Thyroid gland (tissue), 4 donors: ENCODE measurements at regions not wholly inside any gene's neighbourhood (a gene's known extent, or its start where the extent isn't known, plus 50 kb on each side); places are given as distances from the start of the nearest gene placed in this dataset.

ENCODE experiments used
- CTCF ChIP-seq, 6 experiments: fragments of 200-600 bp in 3 of 6; fragments of 450-650 bp in 3 of 6; sonication (generic) in 3 of 6; IDR thresholded peaks; one replicate each; pipeline ENCODE4 v1.5.1; 2016 to 2019; ENCODE audit warnings: antibody characterized with exemption in 6 of 6, mild to moderate bottlenecking in 2 of 6, inconsistent platforms in 1 of 6, moderate library complexity in 1 of 6
- POLR2A ChIP-seq, 2 donors: fragments of 450-650 bp; IDR thresholded peaks; one replicate each; pipeline ENCODE4 v1.6.1; 2017; ENCODE audit warnings: antibody characterized with exemption in 2 of 2, mild to moderate bottlenecking in 2 of 2, moderate library complexity in 1 of 2

- TF ChIP-seq CTCF (IDR thresholded peaks at IDR 0.05) (peak in 1 of 6 experiments; percentile 4), POLR2A (IDR thresholded peaks at IDR 0.05) (no peak)
Observed at GRCh38 chr6:109269953-109270517, 112.2 kb downstream of the CD164 start.
